GM23338 (cell line): ENCODE measurements at regions not wholly inside any gene's neighbourhood (a gene's known extent, or its start where the extent isn't known, plus 50 kb on each side); places are given as distances from the start of the nearest gene placed in this dataset.

Experiments used
- ATAC-seq: fragments of 200-7000 bp; cut with Tn5 transposase; 3 replicates; pipeline ENCODE4 v1.9.1; 2020
- DNase-seq: peaks from one replicate; pipeline ENCODE4 v3.0.0-alpha.2; 2015; ENCODE audit warnings: low spot score
- H2AFZ ChIP-seq: fragments of 200-600 bp; sonication (generic); 2 replicates; pipeline ENCODE4 v1.8.0; 2016; ENCODE audit warnings: antibody characterized with exemption, mild to moderate bottlenecking, moderate library complexity
- H3F3A ChIP-seq: fragments of 200-600 bp; sonication (generic); replicated peaks from 2 replicates; pipeline ENCODE4 v1.8.0; 2017; ENCODE audit warnings: antibody characterized with exemption, mixed run types, low read depth
- H3K27ac ChIP-seq: fragments of 200-600 bp; sonication (generic); 2 replicates; pipeline ENCODE4 v1.6.1; 2016; ENCODE audit warnings: low read depth
- H3K27me3 ChIP-seq: fragments of 200-600 bp; sonication (generic); 2 replicates; pipeline ENCODE4 v1.8.0; 2016; ENCODE audit warnings: mild to moderate bottlenecking, mixed run types, moderate library complexity; ENCODE audit not compliant: insufficient read depth
- H3K36me3 ChIP-seq: fragments of 200-600 bp; sonication (generic); 2 replicates; pipeline ENCODE4 v1.8.0; 2016; ENCODE audit warnings: mild to moderate bottlenecking; ENCODE audit not compliant: insufficient read depth
- H3K4me1 ChIP-seq: fragments of 200-600 bp; sonication (generic); 2 replicates; pipeline ENCODE4 v1.8.0; 2016; ENCODE audit warnings: mild to moderate bottlenecking, moderate library complexity; ENCODE audit not compliant: insufficient read depth
- H3K4me2 ChIP-seq: fragments of 200-600 bp; sonication (generic); 2 replicates; pipeline ENCODE4 v1.7.1; 2017; ENCODE audit warnings: mixed run types
- H3K4me3 ChIP-seq: fragments of 200-600 bp; sonication (generic); 2 replicates; pipeline ENCODE4 v1.6.1; 2016; ENCODE audit warnings: mixed run types
- H3K79me2 ChIP-seq: fragments of 200-600 bp; sonication (generic); replicated peaks from 2 replicates; pipeline ENCODE4 v1.8.0; 2017; ENCODE audit warnings: mild to moderate bottlenecking; ENCODE audit not compliant: insufficient read depth
- H3K9me2 ChIP-seq: fragments of 200-600 bp; sonication (generic); 2 replicates; pipeline ENCODE4 v1.8.0; 2017; ENCODE audit not compliant: insufficient read depth
- H4K20me1 ChIP-seq: fragments of 200-600 bp; sonication (generic); replicated peaks from 2 replicates; pipeline ENCODE4 v1.8.0; 2017; ENCODE audit warnings: mild to moderate bottlenecking; ENCODE audit not compliant: insufficient read depth
- H3K27ac Mint-ChIP-seq: 2 replicates; pipeline ENCODE4 v1.8.0; 2020; ENCODE audit warnings: inconsistent platforms, mild to moderate bottlenecking, moderate library complexity, mixed read lengths
- H3K27me3 Mint-ChIP-seq: 3 replicates; pipeline ENCODE4 v1.8.0; 2022; ENCODE audit warnings: low read depth, mild to moderate bottlenecking, moderate library complexity, mixed read lengths, inconsistent platforms; ENCODE audit not compliant: insufficient read depth, poor library complexity
- H3K36me3 Mint-ChIP-seq: 3 replicates; pipeline ENCODE4 v1.8.0; 2021; ENCODE audit warnings: low read depth, mild to moderate bottlenecking, inconsistent platforms, moderate library complexity, mixed read lengths
- H3K4me1 Mint-ChIP-seq: 3 replicates; pipeline ENCODE4 v1.8.0; 2020; ENCODE audit warnings: mild to moderate bottlenecking, inconsistent platforms, mixed read lengths
- H3K4me3 Mint-ChIP-seq: 3 replicates; pipeline ENCODE4 v1.8.0; 2021; ENCODE audit warnings: moderate library complexity, mild to moderate bottlenecking, inconsistent platforms, mixed read lengths
- H3K9me3 Mint-ChIP-seq: 3 replicates; pipeline ENCODE4 v1.8.0; 2020; ENCODE audit warnings: moderate library complexity, mild to moderate bottlenecking, inconsistent platforms, mixed read lengths
- CREB1 ChIP-seq: fragments of 250-450 bp; sonication (Bioruptor Pico); IDR thresholded peaks from 2 replicates; pipeline ENCODE4 v1.5.0; 2020; ENCODE audit warnings: low read depth, mild to moderate bottlenecking, moderate library complexity
- CTCF ChIP-seq, 2 experiments: fragments of 200-600 bp in 1 of 2; sonication (generic) in 1 of 2; conservative IDR thresholded peaks; 2 replicates each; pipeline versions ENCODE4 v1.5.1 to v1.6.1; 2016 to 2017; ENCODE audit warnings: antibody characterized with exemption in 2 of 2, low read depth in 2 of 2, mild to moderate bottlenecking in 2 of 2, moderate library complexity in 1 of 2
- ETS1 ChIP-seq: IDR thresholded peaks from 2 replicates; pipeline ENCODE4 v1.6.1; 2016; ENCODE audit warnings: antibody characterized with exemption
- EZH2 ChIP-seq: fragments of 200-600 bp; sonication (generic); IDR thresholded peaks from one replicate; pipeline ENCODE4 v1.8.0; 2017; ENCODE audit warnings: antibody characterized with exemption, mild to moderate bottlenecking, low read depth; ENCODE audit not compliant: unreplicated experiment
- EZH2phosphoT487 ChIP-seq: fragments of 200-600 bp; sonication (generic); IDR thresholded peaks from one replicate; pipeline ENCODE4 v1.8.1; 2018; ENCODE audit warnings: antibody characterized with exemption; ENCODE audit not compliant: unreplicated experiment
- JUNB ChIP-seq: IDR thresholded peaks from one replicate; pipeline ENCODE4 v1.6.1; 2016; ENCODE audit warnings: antibody characterized with exemption; ENCODE audit not compliant: unreplicated experiment
- NANOG ChIP-seq: IDR thresholded peaks from 2 replicates; pipeline ENCODE4 v1.6.1; 2016; ENCODE audit warnings: antibody characterized with exemption, borderline replicate concordance
- POLR2AphosphoS5 ChIP-seq: IDR thresholded peaks from 2 replicates; pipeline ENCODE4 v1.6.1; 2016; ENCODE audit warnings: antibody characterized with exemption, low read depth
- REST ChIP-seq: IDR thresholded peaks from one replicate; pipeline ENCODE4 v1.6.1; 2018; ENCODE audit warnings: antibody characterized with exemption; ENCODE audit not compliant: unreplicated experiment
- STAT1 ChIP-seq: IDR thresholded peaks from one replicate; pipeline ENCODE4 v1.6.1; 2016; ENCODE audit warnings: antibody characterized with exemption; ENCODE audit not compliant: unreplicated experiment
- ZNF114 ChIP-seq: fragments of 250-450 bp; sonication (Bioruptor Pico); IDR thresholded peaks from 2 replicates; pipeline ENCODE4 v1.5.0; 2020; ENCODE audit warnings: mild to moderate bottlenecking, moderate library complexity
- ZNF331 ChIP-seq: fragments of 250-450 bp; sonication (Bioruptor Pico); IDR thresholded peaks from 2 replicates; pipeline ENCODE4 v1.5.0; 2020; ENCODE audit warnings: low read depth, mild to moderate bottlenecking, moderate library complexity
- ZNF462 ChIP-seq: fragments of 250-450 bp; sonication (Bioruptor Pico); IDR thresholded peaks from 2 replicates; pipeline ENCODE4 v1.5.0; 2020; ENCODE audit warnings: mild to moderate bottlenecking, moderate library complexity

- Histone ChIP-seq H3K4me2 (no peak overlapping the region), H3K4me1 (no peaks in the 10 kb centered on the region), H3K4me3 (no peak overlapping the region), H3K36me3 (no peaks in the 10 kb centered on the region), H3F3A (no peaks in the 10 kb centered on the region), H3K79me2 (no peaks in the 10 kb centered on the region), H4K20me1 (no peaks in the 10 kb centered on the region), H2AFZ (no peak overlapping the region), H3K27me3 (no peaks in the 10 kb centered on the region), H3K9me2 (no peaks in the 10 kb centered on the region), H3K27ac (no peak overlapping the region)
- DNase-seq (no peak), ATAC-seq (no peak)
- Mint-ChIP-seq H3K4me1 (no peaks in the 10 kb centered on the region), H3K27me3 (no peaks in the 10 kb centered on the region), H3K9me3 (no peaks in the 10 kb centered on the region), H3K4me3 (no peak overlapping the region), H3K36me3 (no peaks in the 10 kb centered on the region), H3K27ac (no peak overlapping the region)
- no peak for TF ChIP-seq ETS1
- TF ChIP-seq POLR2AphosphoS5: no peak
- TF ChIP-seq JUNB: no peak
- TF ChIP-seq ZNF114 (CRISPR knock-in tag): no peak
- TF ChIP-seq ZNF331 (CRISPR knock-in tag): no peak
- no peak for TF ChIP-seq CTCF (conservative IDR thresholded peaks at IDR 0.05; ENCODE audit: low read depth in 2 of 2)
- TF ChIP-seq CREB1 (CRISPR knock-in tag): no peak
- no peak for TF ChIP-seq REST
- no peak for TF ChIP-seq EZH2phosphoT487
- no peak for TF ChIP-seq STAT1
- TF ChIP-seq EZH2: no peak
- TF ChIP-seq NANOG: no peak
- no peak for TF ChIP-seq ZNF462
These were observed 514.6 kb downstream of the TLE4 start for GRCh38 chr9:80086386-80086785.
